WTC11 (cell line): ENCODE measurements at regions not wholly inside any gene's neighbourhood (a gene's known extent, or its start where the extent isn't known, plus 50 kb on each side); places are given as distances from the start of the nearest gene placed in this dataset.

Experiments used
- ATAC-seq: fragments of 200-7000 bp; cut with Tn5 transposase; 2 replicates; pipeline ENCODE4 v1.10.0; 2021; ENCODE audit warnings: mild to moderate bottlenecking, moderate library complexity
- CTCF ChIA-PET: fragments of 300-600 bp; sonication (Branson Sonifier 250); formaldehyde crosslinking; loops from one replicate; lab custom pipeline; 2021; ENCODE audit warnings: antibody characterized with exemption; lab: Charles Lee
- POLR2A ChIA-PET: fragments of 350-600 bp; sonication (Branson Sonifier 250); formaldehyde crosslinking; loops from one replicate; lab custom pipeline; 2021; ENCODE audit warnings: antibody characterized with exemption; lab: Charles Lee
- DNase-seq: peaks from one replicate; pipeline ENCODE4 v3.0.0; 2021; ENCODE audit warnings: low spot score
- H3K27ac Mint-ChIP-seq: 2 replicates; pipeline ENCODE4 v1.8.0; 2021; ENCODE audit warnings: mixed read lengths
- H3K27me3 Mint-ChIP-seq: 2 replicates; pipeline ENCODE4 v1.8.0; 2021; ENCODE audit warnings: low read depth, mild to moderate bottlenecking, moderate library complexity, mixed read lengths
- H3K36me3 Mint-ChIP-seq: 2 replicates; pipeline ENCODE4 v1.8.0; 2021; ENCODE audit warnings: mixed read lengths
- H3K4me1 Mint-ChIP-seq: 2 replicates; pipeline ENCODE4 v1.8.0; 2022; ENCODE audit warnings: mixed read lengths
- H3K4me3 Mint-ChIP-seq: 2 replicates; pipeline ENCODE4 v1.8.0; 2021; ENCODE audit warnings: mild to moderate bottlenecking, moderate library complexity, mixed read lengths
- H3K9me3 Mint-ChIP-seq: 2 replicates; pipeline ENCODE4 v1.8.0; 2021; ENCODE audit warnings: mixed read lengths
- CREB1 ChIP-seq: sonication (generic); formaldehyde crosslinking; IDR thresholded peaks from 2 replicates; pipeline ENCODE4 v1.8.0; 2023; ENCODE audit warnings: mild to moderate bottlenecking, missing genetic modification reagents
- CREM ChIP-seq: sonication (generic); formaldehyde crosslinking; IDR thresholded peaks from 2 replicates; pipeline ENCODE4 v1.8.1; 2022; ENCODE audit warnings: mild to moderate bottlenecking, missing genetic modification reagents, moderate library complexity
- MYBL2 ChIP-seq: sonication (generic); formaldehyde crosslinking; IDR thresholded peaks from 2 replicates; pipeline ENCODE4 v1.8.1; 2023; ENCODE audit warnings: mild to moderate bottlenecking, moderate library complexity, missing genetic modification reagents
- NFATC4 ChIP-seq: fragments of 250-450 bp; sonication (Bioruptor Pico); IDR thresholded peaks from 2 replicates; pipeline ENCODE4 v1.9.0; 2021; ENCODE audit warnings: mild to moderate bottlenecking
- NFE2L1 ChIP-seq: sonication (generic); formaldehyde crosslinking; IDR thresholded peaks from 2 replicates; pipeline ENCODE4 v1.8.1; 2023; ENCODE audit warnings: missing genetic modification reagents
- NR1H2 ChIP-seq: sonication (generic); formaldehyde crosslinking; IDR thresholded peaks from 2 replicates; pipeline ENCODE4 v1.9.0; 2021; ENCODE audit warnings: mild to moderate bottlenecking, moderate library complexity, missing genetic modification reagents
- NR3C1 ChIP-seq: sonication (generic); formaldehyde crosslinking; conservative IDR thresholded peaks from 2 replicates; pipeline ENCODE4 v1.8.1; 2023; ENCODE audit warnings: low read depth, mild to moderate bottlenecking, missing genetic modification reagents
- TEAD4 ChIP-seq: sonication (generic); formaldehyde crosslinking; IDR thresholded peaks from 2 replicates; pipeline ENCODE4 v1.8.0; 2022; ENCODE audit warnings: mild to moderate bottlenecking, missing genetic modification reagents
- TP53 ChIP-seq: sonication (generic); formaldehyde crosslinking; IDR thresholded peaks from 2 replicates; pipeline ENCODE4 v1.8.1; 2023; ENCODE audit warnings: mild to moderate bottlenecking, missing genetic modification reagents
- ZBTB21 ChIP-seq: sonication (generic); formaldehyde crosslinking; IDR thresholded peaks from 2 replicates; pipeline ENCODE4 v1.8.1; 2023; ENCODE audit warnings: mild to moderate bottlenecking, missing genetic modification reagents, borderline replicate concordance
- ZNF263 ChIP-seq: sonication (generic); formaldehyde crosslinking; IDR thresholded peaks from 2 replicates; pipeline ENCODE4 v1.8.1; 2022; ENCODE audit warnings: low read depth, mild to moderate bottlenecking, moderate library complexity, missing genetic modification reagents
- TF ChIP-seq, protein P1 (sequence below): sonication (generic); formaldehyde crosslinking; IDR thresholded peaks from 2 replicates; pipeline ENCODE4 v1.8.1; 2022; ENCODE audit warnings: low read depth, mild to moderate bottlenecking, moderate library complexity, missing genetic modification reagents, borderline replicate concordance
- TF ChIP-seq, protein P2 (sequence below): sonication (generic); formaldehyde crosslinking; IDR thresholded peaks from 2 replicates; pipeline ENCODE4 v1.8.0; 2022; ENCODE audit warnings: mild to moderate bottlenecking, missing genetic modification reagents
- TF ChIP-seq, protein P3 (sequence below): fragments of 250-450 bp; sonication (Bioruptor Pico); IDR thresholded peaks from 2 replicates; pipeline ENCODE4 v1.9.0; 2021; ENCODE audit warnings: mild to moderate bottlenecking
- TF ChIP-seq, protein P4 (sequence below): sonication (generic); formaldehyde crosslinking; IDR thresholded peaks from 2 replicates; pipeline ENCODE4 v1.8.1; 2023; ENCODE audit warnings: mild to moderate bottlenecking, missing genetic modification reagents
- TF ChIP-seq, protein P5 (sequence below): sonication (generic); formaldehyde crosslinking; IDR thresholded peaks from 2 replicates; pipeline ENCODE4 v1.8.1; 2023; ENCODE audit warnings: mild to moderate bottlenecking, missing genetic modification reagents, moderate library complexity

DNA sequence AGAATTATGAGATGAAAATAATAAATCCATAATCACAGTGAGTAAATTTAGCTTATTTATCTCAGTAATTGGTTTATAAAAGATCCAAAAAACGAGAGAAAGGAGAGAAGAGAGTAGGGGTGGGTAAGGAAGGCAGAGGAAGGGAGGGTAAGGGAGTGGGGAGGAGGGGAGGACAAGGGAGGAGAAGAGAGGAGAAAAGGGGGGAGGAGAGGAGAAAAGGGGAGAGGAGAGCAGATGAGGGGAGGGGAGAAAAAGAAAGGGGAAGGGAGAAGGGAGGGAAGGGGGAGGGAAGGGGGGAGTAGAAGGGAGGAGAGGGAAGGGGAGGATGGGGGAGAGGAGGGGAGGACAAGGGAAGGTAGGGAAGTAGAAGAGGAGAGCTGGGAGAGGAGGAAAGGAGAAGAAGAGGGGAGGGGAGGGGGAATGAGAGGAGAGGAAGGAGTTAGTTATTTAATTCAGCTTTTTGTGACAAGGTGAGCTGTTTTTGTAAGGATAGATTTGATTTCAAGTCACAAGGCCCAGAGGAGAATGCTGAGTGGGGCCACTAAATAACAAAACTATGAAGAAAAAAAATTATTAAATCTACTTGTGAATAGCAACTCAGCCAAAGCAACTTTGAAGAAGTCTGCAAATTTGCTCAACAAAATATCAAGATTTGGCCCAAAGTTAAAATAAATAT is 454.3 kb downstream of the ARAP2 start:
- Mint-ChIP-seq H3K27me3 (no peaks in the 10 kb centered on the region), H3K27ac (no peak overlapping the region), H3K4me1 (no peaks in the 10 kb centered on the region), H3K36me3 (0 out of 2 replicates have a peak, but pooled peaks cover under 1% of the 10 kb centered on the region), H3K9me3 (peaks cover 16% of the 10 kb centered on the region)
- no peak for DNase-seq
- ATAC-seq: no peak
- CTCF ChIA-PET: no interaction called here
- no peak for TF ChIP-seq CREM (CRISPR knock-in tag)
- TF ChIP-seq, protein P1, sequence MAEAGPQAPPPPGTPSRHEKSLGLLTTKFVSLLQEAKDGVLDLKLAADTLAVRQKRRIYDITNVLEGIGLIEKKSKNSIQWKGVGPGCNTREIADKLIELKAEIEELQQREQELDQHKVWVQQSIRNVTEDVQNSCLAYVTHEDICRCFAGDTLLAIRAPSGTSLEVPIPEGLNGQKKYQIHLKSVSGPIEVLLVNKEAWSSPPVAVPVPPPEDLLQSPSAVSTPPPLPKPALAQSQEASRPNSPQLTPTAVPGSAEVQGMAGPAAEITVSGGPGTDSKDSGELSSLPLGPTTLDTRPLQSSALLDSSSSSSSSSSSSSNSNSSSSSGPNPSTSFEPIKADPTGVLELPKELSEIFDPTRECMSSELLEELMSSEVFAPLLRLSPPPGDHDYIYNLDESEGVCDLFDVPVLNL (CRISPR knock-in tag): no peak
- TF ChIP-seq TP53: no peak
- TF ChIP-seq ZBTB21 (CRISPR knock-in tag): no peak
- no peak for TF ChIP-seq NR1H2
- TF ChIP-seq TEAD4 (CRISPR knock-in tag): no peak
- TF ChIP-seq ZNF263 (CRISPR knock-in tag): no peak
- TF ChIP-seq MYBL2 (CRISPR knock-in tag): no peak
- no peak for TF ChIP-seq NFATC4 (CRISPR knock-in tag)
- TF ChIP-seq, protein P2, sequence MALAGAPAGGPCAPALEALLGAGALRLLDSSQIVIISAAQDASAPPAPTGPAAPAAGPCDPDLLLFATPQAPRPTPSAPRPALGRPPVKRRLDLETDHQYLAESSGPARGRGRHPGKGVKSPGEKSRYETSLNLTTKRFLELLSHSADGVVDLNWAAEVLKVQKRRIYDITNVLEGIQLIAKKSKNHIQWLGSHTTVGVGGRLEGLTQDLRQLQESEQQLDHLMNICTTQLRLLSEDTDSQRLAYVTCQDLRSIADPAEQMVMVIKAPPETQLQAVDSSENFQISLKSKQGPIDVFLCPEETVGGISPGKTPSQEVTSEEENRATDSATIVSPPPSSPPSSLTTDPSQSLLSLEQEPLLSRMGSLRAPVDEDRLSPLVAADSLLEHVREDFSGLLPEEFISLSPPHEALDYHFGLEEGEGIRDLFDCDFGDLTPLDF: no peak
- TF ChIP-seq, all 79 proteins: peak for 0
- no peak overlapping the region for H3K4me3 Mint-ChIP-seq
- POLR2A ChIA-PET: no interaction called here

DNA sequence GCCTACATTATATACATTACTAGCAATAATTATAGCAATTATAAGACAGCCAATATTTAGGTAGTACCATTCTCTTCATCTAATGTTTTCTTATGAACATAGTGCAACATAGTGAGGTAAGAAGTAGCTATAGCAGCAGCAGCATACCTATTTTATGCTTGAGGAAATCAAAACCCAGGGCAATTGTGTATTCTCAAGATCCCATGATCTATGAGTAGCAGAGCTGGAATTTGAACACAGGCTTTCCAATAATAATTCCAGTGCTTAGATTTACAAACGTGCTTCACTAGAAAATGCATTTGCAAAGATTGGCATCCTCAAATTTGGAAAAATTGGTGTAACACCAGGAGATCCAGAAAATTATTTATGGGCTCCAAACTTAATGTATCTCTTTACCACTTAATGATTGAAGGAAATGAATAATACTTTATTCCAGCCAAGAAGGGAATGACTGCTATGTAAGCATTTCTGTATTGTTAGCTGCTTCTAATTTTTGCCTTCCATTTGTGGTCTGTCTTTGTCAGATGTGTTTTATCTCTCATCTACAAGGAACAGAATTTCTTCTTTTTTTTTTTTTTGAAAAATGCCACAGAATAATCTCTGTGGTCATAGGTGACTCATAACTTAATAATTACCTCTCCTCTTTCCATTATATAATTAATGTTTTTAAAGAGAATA is 451.1 kb downstream of the ARAP2 start:
- POLR2A ChIA-PET: no interaction called here
- Mint-ChIP-seq H3K27me3 (no peaks in the 10 kb centered on the region), H3K4me3 (no peak overlapping the region), H3K9me3 (peaks cover 33% of the 10 kb centered on the region), H3K36me3 (peaks cover 25% of the 10 kb centered on the region), H3K4me1 (no peaks in the 10 kb centered on the region), H3K27ac (no peak overlapping the region)
- DNase-seq: no peak
- no peak for ATAC-seq
- CTCF ChIA-PET: no interaction called here
- TF ChIP-seq, protein P3, sequence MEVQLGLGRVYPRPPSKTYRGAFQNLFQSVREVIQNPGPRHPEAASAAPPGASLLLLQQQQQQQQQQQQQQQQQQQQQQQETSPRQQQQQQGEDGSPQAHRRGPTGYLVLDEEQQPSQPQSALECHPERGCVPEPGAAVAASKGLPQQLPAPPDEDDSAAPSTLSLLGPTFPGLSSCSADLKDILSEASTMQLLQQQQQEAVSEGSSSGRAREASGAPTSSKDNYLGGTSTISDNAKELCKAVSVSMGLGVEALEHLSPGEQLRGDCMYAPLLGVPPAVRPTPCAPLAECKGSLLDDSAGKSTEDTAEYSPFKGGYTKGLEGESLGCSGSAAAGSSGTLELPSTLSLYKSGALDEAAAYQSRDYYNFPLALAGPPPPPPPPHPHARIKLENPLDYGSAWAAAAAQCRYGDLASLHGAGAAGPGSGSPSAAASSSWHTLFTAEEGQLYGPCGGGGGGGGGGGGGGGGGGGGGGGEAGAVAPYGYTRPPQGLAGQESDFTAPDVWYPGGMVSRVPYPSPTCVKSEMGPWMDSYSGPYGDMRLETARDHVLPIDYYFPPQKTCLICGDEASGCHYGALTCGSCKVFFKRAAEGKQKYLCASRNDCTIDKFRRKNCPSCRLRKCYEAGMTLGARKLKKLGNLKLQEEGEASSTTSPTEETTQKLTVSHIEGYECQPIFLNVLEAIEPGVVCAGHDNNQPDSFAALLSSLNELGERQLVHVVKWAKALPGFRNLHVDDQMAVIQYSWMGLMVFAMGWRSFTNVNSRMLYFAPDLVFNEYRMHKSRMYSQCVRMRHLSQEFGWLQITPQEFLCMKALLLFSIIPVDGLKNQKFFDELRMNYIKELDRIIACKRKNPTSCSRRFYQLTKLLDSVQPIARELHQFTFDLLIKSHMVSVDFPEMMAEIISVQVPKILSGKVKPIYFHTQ (CRISPR knock-in tag): no peak
- TF ChIP-seq NR3C1 (CRISPR knock-in tag) (no peak), CREB1 (CRISPR knock-in tag) (no peak), NFE2L1 (CRISPR knock-in tag) (no peak)
- TF ChIP-seq, protein P4, sequence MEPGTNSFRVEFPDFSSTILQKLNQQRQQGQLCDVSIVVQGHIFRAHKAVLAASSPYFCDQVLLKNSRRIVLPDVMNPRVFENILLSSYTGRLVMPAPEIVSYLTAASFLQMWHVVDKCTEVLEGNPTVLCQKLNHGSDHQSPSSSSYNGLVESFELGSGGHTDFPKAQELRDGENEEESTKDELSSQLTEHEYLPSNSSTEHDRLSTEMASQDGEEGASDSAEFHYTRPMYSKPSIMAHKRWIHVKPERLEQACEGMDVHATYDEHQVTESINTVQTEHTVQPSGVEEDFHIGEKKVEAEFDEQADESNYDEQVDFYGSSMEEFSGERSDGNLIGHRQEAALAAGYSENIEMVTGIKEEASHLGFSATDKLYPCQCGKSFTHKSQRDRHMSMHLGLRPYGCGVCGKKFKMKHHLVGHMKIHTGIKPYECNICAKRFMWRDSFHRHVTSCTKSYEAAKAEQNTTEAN (CRISPR knock-in tag): no peak
- TF ChIP-seq, protein P5, sequence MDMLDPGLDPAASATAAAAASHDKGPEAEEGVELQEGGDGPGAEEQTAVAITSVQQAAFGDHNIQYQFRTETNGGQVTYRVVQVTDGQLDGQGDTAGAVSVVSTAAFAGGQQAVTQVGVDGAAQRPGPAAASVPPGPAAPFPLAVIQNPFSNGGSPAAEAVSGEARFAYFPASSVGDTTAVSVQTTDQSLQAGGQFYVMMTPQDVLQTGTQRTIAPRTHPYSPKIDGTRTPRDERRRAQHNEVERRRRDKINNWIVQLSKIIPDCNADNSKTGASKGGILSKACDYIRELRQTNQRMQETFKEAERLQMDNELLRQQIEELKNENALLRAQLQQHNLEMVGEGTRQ: no peak
